ENCODE measurements at regions not wholly inside any gene's neighbourhood (a gene's known extent, or its start where the extent isn't known, plus 50 kb on each side); places are given as distances from the start of the nearest gene placed in this dataset.

DNA sequence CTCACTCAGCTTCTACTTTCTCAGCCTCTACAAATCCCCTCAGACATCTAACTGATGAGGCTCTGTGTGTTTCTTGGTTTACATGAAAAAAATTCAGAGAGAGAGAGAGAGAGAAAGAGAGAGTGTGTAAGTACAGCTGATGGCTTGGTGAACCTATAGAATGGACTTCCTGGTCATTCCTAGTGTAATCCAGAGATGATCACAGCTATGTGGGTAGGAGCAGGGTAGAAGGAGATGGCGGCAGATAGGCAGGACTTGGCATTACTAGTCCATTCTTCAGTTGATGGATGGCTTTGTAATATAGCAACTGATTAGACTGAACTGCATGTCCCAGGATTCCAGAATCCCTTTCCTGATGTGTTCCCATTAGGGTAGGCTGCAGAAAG is 429.3 kb upstream of the CLINT1 start:
- TF ChIP-seq, protein P1, sequence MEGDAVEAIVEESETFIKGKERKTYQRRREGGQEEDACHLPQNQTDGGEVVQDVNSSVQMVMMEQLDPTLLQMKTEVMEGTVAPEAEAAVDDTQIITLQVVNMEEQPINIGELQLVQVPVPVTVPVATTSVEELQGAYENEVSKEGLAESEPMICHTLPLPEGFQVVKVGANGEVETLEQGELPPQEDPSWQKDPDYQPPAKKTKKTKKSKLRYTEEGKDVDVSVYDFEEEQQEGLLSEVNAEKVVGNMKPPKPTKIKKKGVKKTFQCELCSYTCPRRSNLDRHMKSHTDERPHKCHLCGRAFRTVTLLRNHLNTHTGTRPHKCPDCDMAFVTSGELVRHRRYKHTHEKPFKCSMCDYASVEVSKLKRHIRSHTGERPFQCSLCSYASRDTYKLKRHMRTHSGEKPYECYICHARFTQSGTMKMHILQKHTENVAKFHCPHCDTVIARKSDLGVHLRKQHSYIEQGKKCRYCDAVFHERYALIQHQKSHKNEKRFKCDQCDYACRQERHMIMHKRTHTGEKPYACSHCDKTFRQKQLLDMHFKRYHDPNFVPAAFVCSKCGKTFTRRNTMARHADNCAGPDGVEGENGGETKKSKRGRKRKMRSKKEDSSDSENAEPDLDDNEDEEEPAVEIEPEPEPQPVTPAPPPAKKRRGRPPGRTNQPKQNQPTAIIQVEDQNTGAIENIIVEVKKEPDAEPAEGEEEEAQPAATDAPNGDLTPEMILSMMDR (IDR thresholded peaks at IDR 0.05) = no peak
- no peak for TF ChIP-seq POLR2A (IDR thresholded peaks at IDR 0.05)

Measured in lower leg skin (tissue), 3 donors.